LHCN-M2 (cell line): ENCODE measurements at regions not wholly inside any gene's neighbourhood (a gene's known extent, or its start where the extent isn't known, plus 50 kb on each side); places are given as distances from the start of the nearest gene placed in this dataset.

Source experiments
- DNase-seq: peaks from one replicate; pipeline ENCODE4 v3.0.0-alpha.2; 2012; ENCODE audit warnings: low read depth

- no peak for DNase-seq
Measured at GRCh38 chr14:95034788-95035187, 122.5 kb downstream of the DICER1 start.

GRCh38 chr14:95033682-95034632, 123.4 kb downstream of the DICER1 start:
- DNase-seq: no peak

- DNase-seq: no peak
Measured at GRCh38 chr14:95033031-95033430, 124.3 kb downstream of the DICER1 start.

- DNase-seq: no peak
Measured at GRCh38 chr14:95026851-95027463, 130.4 kb downstream of the DICER1 start.

- no peak for DNase-seq
Measured at GRCh38 chr14:95025941-95026340, 131.4 kb downstream of the DICER1 start.

- no peak for DNase-seq
Measured at GRCh38 chr14:95025218-95025617, 132.1 kb downstream of the DICER1 start.

GRCh38 chr14:95024380-95024779, 132.9 kb downstream of the DICER1 start:
- DNase-seq: no peak

GRCh38 chr14:95023886-95024285, 133.4 kb downstream of the DICER1 start:
- peak; percentile 13 for DNase-seq

- no peak for DNase-seq
Measured at GRCh38 chr14:95023115-95023514, 134.2 kb downstream of the DICER1 start.

- no peak for DNase-seq
Measured at GRCh38 chr14:95021588-95021987, 135.7 kb downstream of the DICER1 start.

- DNase-seq: peak; percentile 0
Measured at GRCh38 chr14:95018821-95019220, 138.5 kb downstream of the DICER1 start.

GRCh38 chr14:95015046-95015445, 142.3 kb downstream of the DICER1 start:
- DNase-seq: no peak

GRCh38 chr14:95014036-95014435, 143.3 kb downstream of the DICER1 start:
- no peak for DNase-seq

GRCh38 chr14:95011445-95012006, 145.8 kb downstream of the DICER1 start:
- DNase-seq: no peak

GRCh38 chr14:95008445-95009217, 148.7 kb downstream of the DICER1 start:
- no peak for DNase-seq

GRCh38 chr14:95007921-95008320, 149.4 kb downstream of the DICER1 start:
- no peak for DNase-seq

- no peak for DNase-seq
Measured at GRCh38 chr14:95006479-95006878, 150.8 kb downstream of the DICER1 start.

GRCh38 chr14:95006051-95006450, 151.3 kb downstream of the DICER1 start:
- DNase-seq: no peak

GRCh38 chr14:95003099-95003960, 154.0 kb downstream of the DICER1 start:
- no peak for DNase-seq

GRCh38 chr14:94998685-94999084, 158.6 kb downstream of the DICER1 start:
- no peak for DNase-seq

- no peak for DNase-seq
Measured at GRCh38 chr14:94998110-94998509, 159.2 kb downstream of the DICER1 start.
